HepG2 (cell line): ENCODE measurements at regions not wholly inside any gene's neighbourhood (a gene's known extent, or its start where the extent isn't known, plus 50 kb on each side); places are given as distances from the start of the nearest gene placed in this dataset.

ENCODE experiments used
- RAD51 ChIP-seq: fragments of 450-650 bp; IDR thresholded peaks from 2 replicates; pipeline ENCODE4 v1.6.1; 2016; ENCODE audit warnings: borderline replicate concordance
- TCF12 ChIP-seq, 2 experiments: fragments of 450-650 bp in 1 of 2; sonication (generic) in 1 of 2; formaldehyde crosslinking in 1 of 2; IDR thresholded peaks; 2 replicates each; pipeline versions ENCODE4 v1.6.1 to v1.8.0; 2017 to 2022; ENCODE audit warnings: antibody characterized with exemption in 1 of 2, mild to moderate bottlenecking in 1 of 2, missing genetic modification reagents in 1 of 2, moderate library complexity in 1 of 2
- ZNF260 ChIP-seq: sonication (generic); formaldehyde crosslinking; IDR thresholded peaks from 2 replicates; pipeline ENCODE4 v1.4.0; 2020; ENCODE audit warnings: missing genetic modification reagents, low read depth, mild to moderate bottlenecking, borderline replicate concordance
- TF ChIP-seq, protein P1 (sequence below): IDR thresholded peaks from 2 replicates; pipeline ENCODE4 v1.6.1; 2012; ENCODE audit warnings: low read length, improper control_type of control experiment
- TF ChIP-seq, protein P2 (sequence below): sonication (generic); formaldehyde crosslinking; IDR thresholded peaks from 2 replicates; pipeline ENCODE4 v1.8.1; 2023; ENCODE audit warnings: mild to moderate bottlenecking, moderate library complexity, missing genetic modification reagents

DNA sequence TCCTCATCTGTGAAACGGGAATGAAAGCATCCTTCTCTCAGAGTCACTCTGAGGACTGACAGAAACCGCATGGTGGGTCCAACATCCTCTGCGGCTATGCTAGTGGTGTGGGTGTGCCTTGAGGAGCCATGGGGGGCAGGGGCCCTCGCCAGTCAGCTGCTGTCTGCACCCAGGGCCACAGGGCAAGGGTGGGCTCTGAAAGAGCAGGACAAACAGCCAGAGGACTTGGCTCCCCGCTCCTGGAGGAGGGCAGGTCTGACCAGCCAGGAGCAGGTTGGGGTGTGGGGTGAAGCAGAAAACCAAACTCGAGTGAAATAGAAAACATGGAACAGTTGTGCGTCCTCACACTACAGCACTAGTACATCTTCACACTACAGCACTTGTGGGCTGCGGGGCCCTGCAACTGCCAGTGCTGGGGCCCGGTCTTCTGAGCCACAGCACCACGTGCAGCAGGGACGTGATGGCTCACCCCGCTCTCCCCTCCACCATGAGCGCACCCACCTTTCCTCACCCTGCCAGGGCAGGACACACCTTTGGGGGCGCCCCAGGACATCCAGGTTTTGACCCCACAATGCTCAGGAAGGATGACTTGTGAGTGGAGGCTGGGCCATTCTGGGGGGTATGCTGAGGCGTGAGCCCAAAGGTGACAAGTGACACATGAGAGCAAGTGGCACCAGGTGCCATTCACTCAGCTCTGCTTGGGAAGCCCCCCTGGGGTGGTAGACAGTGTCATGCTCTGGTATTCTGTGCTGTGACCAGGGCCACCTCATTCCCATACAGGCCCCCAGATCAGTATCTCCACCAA, 96.1 kb upstream of the RET start (continued):
- TF ChIP-seq, protein P1, sequence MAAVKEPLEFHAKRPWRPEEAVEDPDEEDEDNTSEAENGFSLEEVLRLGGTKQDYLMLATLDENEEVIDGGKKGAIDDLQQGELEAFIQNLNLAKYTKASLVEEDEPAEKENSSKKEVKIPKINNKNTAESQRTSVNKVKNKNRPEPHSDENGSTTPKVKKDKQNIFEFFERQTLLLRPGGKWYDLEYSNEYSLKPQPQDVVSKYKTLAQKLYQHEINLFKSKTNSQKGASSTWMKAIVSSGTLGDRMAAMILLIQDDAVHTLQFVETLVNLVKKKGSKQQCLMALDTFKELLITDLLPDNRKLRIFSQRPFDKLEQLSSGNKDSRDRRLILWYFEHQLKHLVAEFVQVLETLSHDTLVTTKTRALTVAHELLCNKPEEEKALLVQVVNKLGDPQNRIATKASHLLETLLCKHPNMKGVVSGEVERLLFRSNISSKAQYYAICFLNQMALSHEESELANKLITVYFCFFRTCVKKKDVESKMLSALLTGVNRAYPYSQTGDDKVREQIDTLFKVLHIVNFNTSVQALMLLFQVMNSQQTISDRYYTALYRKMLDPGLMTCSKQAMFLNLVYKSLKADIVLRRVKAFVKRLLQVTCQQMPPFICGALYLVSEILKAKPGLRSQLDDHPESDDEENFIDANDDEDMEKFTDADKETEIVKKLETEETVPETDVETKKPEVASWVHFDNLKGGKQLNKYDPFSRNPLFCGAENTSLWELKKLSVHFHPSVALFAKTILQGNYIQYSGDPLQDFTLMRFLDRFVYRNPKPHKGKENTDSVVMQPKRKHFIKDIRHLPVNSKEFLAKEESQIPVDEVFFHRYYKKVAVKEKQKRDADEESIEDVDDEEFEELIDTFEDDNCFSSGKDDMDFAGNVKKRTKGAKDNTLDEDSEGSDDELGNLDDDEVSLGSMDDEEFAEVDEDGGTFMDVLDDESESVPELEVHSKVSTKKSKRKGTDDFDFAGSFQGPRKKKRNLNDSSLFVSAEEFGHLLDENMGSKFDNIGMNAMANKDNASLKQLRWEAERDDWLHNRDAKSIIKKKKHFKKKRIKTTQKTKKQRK = no peak
- TF ChIP-seq ZNF260 (CRISPR knock-in tag) = no peak
- TF ChIP-seq, protein P2, sequence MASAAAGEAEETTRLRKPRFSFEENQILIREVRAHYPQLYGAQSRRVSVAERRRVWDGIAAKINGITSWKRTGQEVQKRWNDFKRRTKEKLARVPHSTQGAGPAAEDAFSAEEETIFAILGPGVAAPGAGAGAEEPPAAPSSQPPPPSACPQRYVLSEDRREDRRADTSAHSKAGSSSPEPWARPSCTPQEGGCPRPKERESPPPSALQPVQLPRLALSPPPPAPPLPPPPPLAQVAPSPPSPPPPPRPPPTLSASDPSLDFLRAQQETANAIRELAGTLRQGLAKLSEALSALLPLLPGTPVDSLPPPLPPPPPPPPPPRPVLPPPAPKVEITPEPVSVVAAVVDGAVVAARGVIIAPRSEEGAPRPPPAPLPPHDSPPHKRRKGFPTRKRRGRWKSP (CRISPR knock-in tag) = no peak
- no peak for TF ChIP-seq TCF12 (IDR thresholded peaks at IDR 0.05)
- no peak for TF ChIP-seq TCF12 (CRISPR knock-in tag; IDR thresholded peaks at IDR 0.05)
- TF ChIP-seq RAD51 = no peak
